HepG2 (cell line): ENCODE measurements at regions not wholly inside any gene's neighbourhood (a gene's known extent, or its start where the extent isn't known, plus 50 kb on each side); places are given as distances from the start of the nearest gene placed in this dataset.

Experiments used
- ATAC-seq: fragments of 200-7000 bp; cut with Tn5 transposase; 3 replicates; pipeline ENCODE4 v1.9.1; 2020; ENCODE audit warnings: mild to moderate bottlenecking, moderate library complexity
- BruUV-seq: library from RNA; stranded (reverse); fragments of 400-500 nt; replicated peaks from 2 replicates; lab custom pipeline; 2021; lab: Mats Ljungman, UMichigan
- CTCF ChIA-PET: fragments of 300-600 bp; formaldehyde crosslinking; extraction: SDS; loops from one replicate; lab custom pipeline; 2021; ENCODE audit warnings: low total read pairs, inconsistent platforms, low intra/inter-chr PET ratio; lab: Yijun Ruan, JAX
- POLR2A ChIA-PET: fragments of 350-600 bp; sonication (Branson Sonifier 250); formaldehyde crosslinking; loops from one replicate; lab custom pipeline; 2020; ENCODE audit warnings: antibody characterized with exemption, inconsistent platforms; lab: Yijun Ruan, JAX
- DNase-seq: peaks from one replicate; pipeline ENCODE4 v3.0.0-alpha.2; 2015; ENCODE audit warnings: low spot score
- FAIRE-seq: peaks from 3 replicates; lab custom pipeline; 2011; peaks lifted over from hg19 to GRCh38; lab: Jason Lieb, UNC
- H2AFZ ChIP-seq: one replicate; pipeline ENCODE4 v1.6.1; 2011; ENCODE audit warnings: low read length, inconsistent platforms
- H3K27ac ChIP-seq: fragments of 300-600 bp; 3 replicates; pipeline ENCODE4 v1.8.0; 2011; ENCODE audit warnings: mixed run types, mild to moderate bottlenecking, mixed read lengths, low read length, inconsistent platforms; ENCODE audit not compliant: insufficient read depth; ENCODE audit errors: extremely low read length
- H3K27me3 ChIP-seq, 2 experiments: fragments of 200-600 bp in 1 of 2; 2 replicates in 1 of 2; 3 replicates in 1 of 2; pipeline versions ENCODE4 v1.6.0 to v1.8.0; 2011; ENCODE audit warnings: low read length in 2 of 2, mild to moderate bottlenecking in 2 of 2, moderate library complexity in 2 of 2, inconsistent platforms in 1 of 2; ENCODE audit not compliant: insufficient read depth in 2 of 2, control insufficient read depth in 1 of 2
- H3K36me3 ChIP-seq, 2 experiments: fragments of 200-600 bp in 1 of 2; replicated peaks in 1 of 2; 2 replicates in 1 of 2; 3 replicates in 1 of 2; pipeline versions ENCODE4 v1.5.1 to v1.8.0; 2011; ENCODE audit warnings: low read length in 2 of 2, inconsistent platforms in 1 of 2; ENCODE audit not compliant: insufficient read depth in 2 of 2, control insufficient read depth in 1 of 2
- H3K4me1 ChIP-seq: 2 replicates; pipeline ENCODE4 v1.5.1; 2012; ENCODE audit warnings: low read length, inconsistent platforms; ENCODE audit not compliant: insufficient read depth
- H3K4me2 ChIP-seq: 2 replicates; pipeline ENCODE4 v1.6.0; 2011; ENCODE audit warnings: low read depth, low read length, inconsistent platforms
- H3K4me3 ChIP-seq, 3 experiments: fragments of 200-600 bp in 1 of 3; sonication (generic), shearing (Covaris generic) in 1 of 3; replicated peaks in 1 of 3; 2 replicates each; pipeline ENCODE4 v1.5.1; 2011 to 2016; ENCODE audit warnings: low read length in 3 of 3, inconsistent platforms in 2 of 3, low read depth in 2 of 3, mild to moderate bottlenecking in 2 of 3, control low read depth in 1 of 3, mixed read lengths in 1 of 3; ENCODE audit not compliant: insufficient read depth in 1 of 3
- H3K79me2 ChIP-seq: one replicate; pipeline ENCODE4 v1.6.1; 2011; ENCODE audit warnings: low read length, inconsistent platforms; ENCODE audit not compliant: insufficient read depth
- H3K9ac ChIP-seq: 2 replicates; pipeline ENCODE4 v1.6.0; 2011; ENCODE audit warnings: mild to moderate bottlenecking, low read depth, low read length, inconsistent platforms; ENCODE audit not compliant: insufficient read depth
- H3K9me3 ChIP-seq: 2 replicates; pipeline ENCODE4 v1.5.1; 2012; ENCODE audit warnings: mild to moderate bottlenecking, low read length
- H4K20me1 ChIP-seq: 2 replicates; pipeline ENCODE4 v1.6.0; 2011; ENCODE audit warnings: inconsistent platforms, mild to moderate bottlenecking, low read length, moderate library complexity; ENCODE audit not compliant: insufficient read depth
- ATF7 ChIP-seq, 2 experiments: fragments of 450-650 bp in 1 of 2; sonication (generic) in 1 of 2; formaldehyde crosslinking in 1 of 2; IDR thresholded peaks; 2 replicates each; pipeline versions ENCODE4 v1.4.0 to v1.6.1; 2016 to 2020; ENCODE audit warnings: antibody characterized with exemption in 1 of 2, mild to moderate bottlenecking in 1 of 2, missing genetic modification reagents in 1 of 2
- CC2D1A ChIP-seq: sonication (generic); formaldehyde crosslinking; IDR thresholded peaks from 2 replicates; pipeline ENCODE4 v1.8.1; 2023; ENCODE audit warnings: mild to moderate bottlenecking, missing genetic modification reagents
- HES4 ChIP-seq: sonication (generic); formaldehyde crosslinking; IDR thresholded peaks from 2 replicates; pipeline ENCODE4 v1.9.0; 2021; ENCODE audit warnings: mild to moderate bottlenecking, missing genetic modification reagents, borderline replicate concordance
- HNRNPL ChIP-seq: fragments of 200-400 bp; formaldehyde crosslinking; IDR thresholded peaks from 2 replicates; pipeline ENCODE4 v1.6.1; 2017; ENCODE audit warnings: mild to moderate bottlenecking, low read depth, low read length
- KDM5B ChIP-seq: sonication (generic); formaldehyde crosslinking; IDR thresholded peaks from 2 replicates; pipeline ENCODE4 v1.4.0; 2020; ENCODE audit warnings: missing genetic modification reagents, mild to moderate bottlenecking, borderline replicate concordance
- LCORL ChIP-seq, 2 experiments: fragments of 450-650 bp in 1 of 2; sonication (generic) in 1 of 2; formaldehyde crosslinking in 1 of 2; IDR thresholded peaks; 2 replicates each; pipeline versions ENCODE4 v1.5.0 to v1.6.1; 2017 to 2020; ENCODE audit warnings: antibody characterized with exemption in 1 of 2, missing genetic modification reagents in 1 of 2
- NR0B2 ChIP-seq: sonication (generic); formaldehyde crosslinking; IDR thresholded peaks from 2 replicates; pipeline ENCODE4 v1.4.0; 2020; ENCODE audit warnings: mild to moderate bottlenecking, missing genetic modification reagents
- PBX3 ChIP-seq: sonication (generic); formaldehyde crosslinking; IDR thresholded peaks from 2 replicates; pipeline ENCODE4 v1.8.1; 2023; ENCODE audit warnings: missing genetic modification reagents, inconsistent platforms, borderline replicate concordance
- SCMH1 ChIP-seq: sonication (generic); formaldehyde crosslinking; IDR thresholded peaks from 2 replicates; pipeline ENCODE4 v1.9.0; 2021; ENCODE audit warnings: missing genetic modification reagents, mild to moderate bottlenecking, borderline replicate concordance
- TGIF2 ChIP-seq: IDR thresholded peaks from 2 replicates; pipeline ENCODE4 v1.6.1; 2016; ENCODE audit warnings: control low read depth, missing compliant biosample characterization
- ZBTB42 ChIP-seq: sonication (generic); formaldehyde crosslinking; IDR thresholded peaks from 2 replicates; pipeline ENCODE4 v1.5.0; 2020; ENCODE audit warnings: mild to moderate bottlenecking, missing genetic modification reagents
- ZMYM4 ChIP-seq: sonication (generic); formaldehyde crosslinking; IDR thresholded peaks from 2 replicates; pipeline ENCODE4 v1.8.1; 2023; ENCODE audit warnings: mild to moderate bottlenecking, missing genetic modification reagents
- ZNF20 ChIP-seq: sonication (generic); formaldehyde crosslinking; IDR thresholded peaks from 2 replicates; pipeline ENCODE4 v1.4.0; 2020; ENCODE audit warnings: mild to moderate bottlenecking, moderate library complexity, missing genetic modification reagents
- ZNF24 ChIP-seq: fragments of 450-650 bp; IDR thresholded peaks from 2 replicates; pipeline ENCODE4 v1.6.1; 2017; ENCODE audit warnings: antibody characterized with exemption, mild to moderate bottlenecking
- ZNF513 ChIP-seq: sonication (generic); formaldehyde crosslinking; conservative IDR thresholded peaks from 2 replicates; pipeline ENCODE4 v1.5.0; 2020; ENCODE audit warnings: missing genetic modification reagents
- ZNF557 ChIP-seq: sonication (generic); formaldehyde crosslinking; IDR thresholded peaks from 2 replicates; pipeline ENCODE4 v1.4.0; 2020; ENCODE audit warnings: missing genetic modification reagents
- ZNF777 ChIP-seq: sonication (generic); formaldehyde crosslinking; IDR thresholded peaks from 2 replicates; pipeline ENCODE4 v1.4.0; 2020; ENCODE audit warnings: missing genetic modification reagents
- WGBS: methylation state at CpG from one replicate; pipeline ENCODE4 v1.1.6; 2017; ENCODE audit warnings: low lambda C conversion rate; 5-methylcytosine and 5-hydroxymethylcytosine counted together
- in situ Hi-C: cut with HindIII; loops from 2 replicates; pipeline ENCODE4 v1.10.0; 2017; ENCODE audit warnings: low pct_unique_long_range_greater_than_20kb; ENCODE audit not compliant: extremely low pct_ligation_motif_present
- intact Hi-C: fragments of 100-400 bp; cut with micrococcal nuclease; formaldehyde crosslinking; loops from one replicate; pipeline ENCODE4 v1.10.0; 2022; ENCODE audit not compliant: unreplicated experiment

GRCh38 chr1:63245186-63245585, 77.2 kb upstream of the FOXD3 start:
- Histone ChIP-seq H2AFZ (no peak overlapping the region), H3K9ac (no peak overlapping the region), H3K4me3 (no peak overlapping the region), H3K27me3 (peaks cover 0 to 8% of the 10 kb centered on the region in 2 experiments; a peak in 1 of 5 replicates), H3K9me3 (no peaks in the 10 kb centered on the region), H3K4me2 (no peak overlapping the region), H3K4me1 (no peaks in the 10 kb centered on the region), H3K36me3 (no peaks in the 10 kb centered on the region), H3K79me2 (no peaks in the 10 kb centered on the region), H3K27ac (no peak overlapping the region), H4K20me1 (no peaks in the 10 kb centered on the region)
- BruUV-seq: no TSS peak
- TF ChIP-seq NR0B2 (no peak), ATF7 (IDR thresholded peaks at IDR 0.05) (no peak), ATF7 (CRISPR knock-in tag; IDR thresholded peaks at IDR 0.05) (no peak), ZNF777 (CRISPR knock-in tag) (no peak), HES4 (CRISPR knock-in tag) (no peak)
- no peak for FAIRE-seq
- WGBS: 10% methylated on average over 3 of the region's 3 CpGs
- DNase-seq: no peak
- in situ Hi-C loops (no loop called here), intact Hi-C loops (no loop called here)
- no peak for ATAC-seq
- POLR2A ChIA-PET: no interaction called here
- CTCF ChIA-PET: no interaction called here

GRCh38 chr1:63248216-63248615, 74.2 kb upstream of the FOXD3 start:
- BruUV-seq: no TSS peak
- H4K20me1 ChIP-seq: no peaks in the 10 kb centered on the region
- in situ Hi-C loops: no loop called here
- H2AFZ ChIP-seq: no peak overlapping the region
- no peak for FAIRE-seq
- 0% methylated on average over 1 of the region's 1 CpG for WGBS
- no peak overlapping the region for H3K9ac ChIP-seq
- no peak overlapping the region for H3K4me3 ChIP-seq
- DNase-seq: no peak
- no peaks in the 10 kb centered on the region for H3K9me3 ChIP-seq
- no peak overlapping the region for H3K27ac ChIP-seq
- no peaks in the 10 kb centered on the region for H3K4me1 ChIP-seq
- ChIA-PET CTCF (no interaction called here), POLR2A (no interaction called here)
- intact Hi-C loops: no loop called here
- no peak overlapping the region for H3K4me2 ChIP-seq
- no peaks in the 10 kb centered on the region for H3K79me2 ChIP-seq
- peaks cover 0 to 9% of the 10 kb centered on the region in 2 experiments; a peak in 1 of 5 replicates for H3K27me3 ChIP-seq
- no peak for ATAC-seq
- no peaks in the 10 kb centered on the region for H3K36me3 ChIP-seq
- no peak for TF ChIP-seq CC2D1A (CRISPR knock-in tag)
- no peak for TF ChIP-seq ZNF20
- TF ChIP-seq ZNF24: no peak
- no peak for TF ChIP-seq ZNF557 (CRISPR knock-in tag)
- no peak for TF ChIP-seq ZNF777 (CRISPR knock-in tag)
- TF ChIP-seq LCORL (IDR thresholded peaks at IDR 0.05): no peak
- TF ChIP-seq LCORL (CRISPR knock-in tag; IDR thresholded peaks at IDR 0.05): no peak
- no peak for TF ChIP-seq HNRNPL
- no peak for TF ChIP-seq PBX3 (CRISPR knock-in tag)
- TF ChIP-seq KDM5B (CRISPR knock-in tag): no peak
- no peak for TF ChIP-seq ZBTB42 (CRISPR knock-in tag)
- TF ChIP-seq ZNF513: no peak
- no peak for TF ChIP-seq TGIF2 (CRISPR knock-in tag)
- no peak for TF ChIP-seq ZMYM4 (CRISPR knock-in tag)
- TF ChIP-seq SCMH1: no peak
